ENCODE measurements at regions not wholly inside any gene's neighbourhood (a gene's known extent, or its start where the extent isn't known, plus 50 kb on each side); places are given as distances from the start of the nearest gene placed in this dataset.

DNA sequence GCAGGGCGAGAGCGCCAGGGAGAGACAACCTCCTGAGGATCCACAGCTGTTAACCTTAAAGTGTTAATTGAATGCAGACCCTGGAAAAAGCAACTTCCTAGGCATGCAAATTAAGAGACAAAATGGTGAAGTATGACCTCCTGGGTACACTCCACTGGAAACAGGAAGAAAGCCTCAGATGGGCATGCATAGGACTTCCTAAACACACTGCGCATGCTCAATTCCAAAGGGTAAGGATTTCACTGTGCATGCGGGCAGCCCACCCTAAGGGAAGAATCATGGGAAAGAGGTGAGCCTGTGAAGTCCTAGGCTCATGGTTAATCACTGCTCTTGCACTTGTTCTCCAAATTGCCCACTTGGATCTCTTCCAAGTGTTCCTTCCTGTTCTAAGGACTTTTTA is 80.5 kb upstream of the CAPRIN2 start:
- Histone ChIP-seq H2BK120ac (replicated peaks; ENCODE audit: low read depth, low read length) (no peak overlapping the region), H3K18ac (ENCODE audit: extremely low read depth, low read length) (no peak overlapping the region), H3K4ac (replicated peaks; ENCODE audit: insufficient read length, low read depth, low read length) (no peak overlapping the region), H3K27ac (ENCODE audit: low read depth, low read length) (no peak overlapping the region), H3K4me1 (replicated peaks in 1 of 4; ENCODE audit: control insufficient read depth in 3 of 4, insufficient read depth in 4 of 4, low read length in 3 of 4) (peaks cover 0 to 3% (median 0%) of the 10 kb centered on the region in 4 experiments; a peak in 2 of 7 replicates), H3K79me1 (ENCODE audit: low read depth, low read length) (no peaks in the 10 kb centered on the region), H3K36me3 (ENCODE audit: control insufficient read depth in 2 of 4, insufficient read depth in 4 of 4, low read length in 3 of 4) (no peaks in the 10 kb centered on the region), H3K56ac (replicated peaks; ENCODE audit: insufficient read length, low read depth, low read length) (no peak overlapping the region), H2BK20ac (ENCODE audit: low read length) (no peak overlapping the region), H4K8ac (ENCODE audit: extremely low read depth, insufficient read depth, low read length) (no peak overlapping the region), H3K9ac (replicated peaks in 1 of 4; ENCODE audit: extremely low read depth in 1 of 4, low read depth in 3 of 4, low read length in 3 of 4) (no peak overlapping the region), H2BK15ac (ENCODE audit: low read length) (no peak overlapping the region), H3K9me3 (ENCODE audit: insufficient read depth in 2 of 2, low read depth in 1 of 2, low read length in 1 of 2) (no peaks in the 10 kb centered on the region), H3K27me3 (replicated peaks in 1 of 4; ENCODE audit: control insufficient read depth in 3 of 4, extremely low read depth in 1 of 4, insufficient read depth in 3 of 4, low read length in 3 of 4) (no peaks in the 10 kb centered on the region), H3K14ac (ENCODE audit: insufficient read length) (no peak overlapping the region), H4K5ac (ENCODE audit: insufficient read length, low read depth, low read length) (no peak overlapping the region), H2BK12ac (ENCODE audit: low read depth, low read length) (no peak overlapping the region), H3K4me3 (ENCODE audit: extremely low read depth in 1 of 4, insufficient read depth in 2 of 4, low read depth in 3 of 4, low read length in 4 of 4) (no peak overlapping the region), H3K4me2 (ENCODE audit: insufficient read depth in 1 of 2, low read depth in 2 of 2, low read length in 2 of 2) (no peak overlapping the region), H2BK5ac (ENCODE audit: low read depth, low read length) (no peak overlapping the region), H2AFZ (ENCODE audit: low read length) (no peak overlapping the region), H3K79me2 (ENCODE audit: control insufficient read depth in 1 of 2, insufficient read depth in 2 of 2, low read length in 2 of 2) (no peaks in the 10 kb centered on the region), H4K20me1 (replicated peaks in 1 of 2; ENCODE audit: control insufficient read depth in 1 of 2, insufficient read depth in 2 of 2, low read length in 2 of 2) (no peaks in the 10 kb centered on the region), H2AK5ac (ENCODE audit: low read depth, low read length) (no peak overlapping the region), H3K23ac (ENCODE audit: insufficient read length) (no peak overlapping the region), H4K91ac (replicated peaks; ENCODE audit: insufficient read length, low read length) (no peak overlapping the region), H3K23me2 (ENCODE audit: low read depth, low read length) (no peaks in the 10 kb centered on the region; the same call in 1 of the 2 replicates)
- TF ChIP-seq SIRT6 (IDR thresholded peaks at IDR 0.05; ENCODE audit: low read length) (no peak), CEBPB (IDR thresholded peaks at IDR 0.05; ENCODE audit: low read depth, low read length) (no peak), ASH2L (IDR thresholded peaks at IDR 0.05; ENCODE audit: low read length) (no peak), CHD1 (IDR thresholded peaks at IDR 0.05; ENCODE audit: low read depth, low read length) (no peak), NANOG (IDR thresholded peaks at IDR 0.05; ENCODE audit: insufficient read depth, low read depth, low read length, poor library complexity, severe bottlenecking) (no peak), CBX5 (IDR thresholded peaks at IDR 0.05; ENCODE audit: low read depth, low read length) (no peak), SAP30 (IDR thresholded peaks at IDR 0.05; ENCODE audit: insufficient read depth, insufficient replicate concordance, low read length) (no peak), ZNF274 (IDR thresholded peaks at IDR 0.05; ENCODE audit: borderline replicate concordance, extremely low read depth, low read length) (no peak), JUND (IDR thresholded peaks at IDR 0.05; ENCODE audit: low read length) (no peak), RFX5 (IDR thresholded peaks at IDR 0.05; ENCODE audit: borderline replicate concordance, low read depth, low read length) (no peak)
- TF ChIP-seq, protein P1, sequence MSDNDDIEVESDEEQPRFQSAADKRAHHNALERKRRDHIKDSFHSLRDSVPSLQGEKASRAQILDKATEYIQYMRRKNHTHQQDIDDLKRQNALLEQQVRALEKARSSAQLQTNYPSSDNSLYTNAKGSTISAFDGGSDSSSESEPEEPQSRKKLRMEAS (IDR thresholded peaks at IDR 0.05): no peak
- TF ChIP-seq, protein P2, sequence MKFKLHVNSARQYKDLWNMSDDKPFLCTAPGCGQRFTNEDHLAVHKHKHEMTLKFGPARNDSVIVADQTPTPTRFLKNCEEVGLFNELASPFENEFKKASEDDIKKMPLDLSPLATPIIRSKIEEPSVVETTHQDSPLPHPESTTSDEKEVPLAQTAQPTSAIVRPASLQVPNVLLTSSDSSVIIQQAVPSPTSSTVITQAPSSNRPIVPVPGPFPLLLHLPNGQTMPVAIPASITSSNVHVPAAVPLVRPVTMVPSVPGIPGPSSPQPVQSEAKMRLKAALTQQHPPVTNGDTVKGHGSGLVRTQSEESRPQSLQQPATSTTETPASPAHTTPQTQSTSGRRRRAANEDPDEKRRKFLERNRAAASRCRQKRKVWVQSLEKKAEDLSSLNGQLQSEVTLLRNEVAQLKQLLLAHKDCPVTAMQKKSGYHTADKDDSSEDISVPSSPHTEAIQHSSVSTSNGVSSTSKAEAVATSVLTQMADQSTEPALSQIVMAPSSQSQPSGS (IDR thresholded peaks at IDR 0.05; ENCODE audit: low read length): no peak
- CTCF ChIA-PET (ENCODE audit: partially characterized antibody): interaction anchor here (1.0 kb wide), 1 partner anchor 28 kb away, joined by 3 read pairs; no protein-coding TSS in a partner anchor
- no peak for DNase-seq (ENCODE audit: low read depth in 1 of 2, low spot score in 2 of 2)
- 92% methylated on average over 4 of the region's 4 CpGs; no CpG with 5 or more reads in 1 of the 2 experiments for WGBS, 2 experiments (ENCODE audit: extremely low coverage in 1 of 2, insufficient coverage in 1 of 2, insufficient read length in 1 of 2, insufficient replicate concordance in 2 of 2, low coverage in 1 of 2, low lambda C conversion rate in 2 of 2, missing lambda C conversion rate in 1 of 2)
- no peak for FAIRE-seq
- POLR2A ChIA-PET (ENCODE audit: partially characterized antibody): no interaction called here
